ENCODE measurements at regions not wholly inside any gene's neighbourhood (a gene's known extent, or its start where the extent isn't known, plus 50 kb on each side); places are given as distances from the start of the nearest gene placed in this dataset.

DNA sequence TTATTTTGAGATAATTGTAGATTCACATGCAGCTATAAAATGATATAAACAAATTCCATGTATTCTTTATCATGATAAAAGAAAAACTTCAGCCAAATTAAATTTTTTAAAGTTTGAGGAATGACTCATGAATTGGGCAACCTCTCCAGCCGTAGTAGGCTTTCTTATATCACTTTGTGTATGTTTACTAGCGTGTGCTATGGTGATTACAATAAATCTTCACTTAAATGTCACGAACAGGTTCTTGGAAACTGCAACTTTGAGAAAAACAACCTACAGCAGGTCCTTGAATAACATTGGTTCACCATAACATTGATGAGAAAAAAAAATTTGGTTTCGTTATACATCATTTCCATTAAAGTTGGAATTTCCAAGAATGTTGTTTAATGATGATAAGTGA, 730.9 kb upstream of the TYRP1 start:
- TF ChIP-seq, protein P1, sequence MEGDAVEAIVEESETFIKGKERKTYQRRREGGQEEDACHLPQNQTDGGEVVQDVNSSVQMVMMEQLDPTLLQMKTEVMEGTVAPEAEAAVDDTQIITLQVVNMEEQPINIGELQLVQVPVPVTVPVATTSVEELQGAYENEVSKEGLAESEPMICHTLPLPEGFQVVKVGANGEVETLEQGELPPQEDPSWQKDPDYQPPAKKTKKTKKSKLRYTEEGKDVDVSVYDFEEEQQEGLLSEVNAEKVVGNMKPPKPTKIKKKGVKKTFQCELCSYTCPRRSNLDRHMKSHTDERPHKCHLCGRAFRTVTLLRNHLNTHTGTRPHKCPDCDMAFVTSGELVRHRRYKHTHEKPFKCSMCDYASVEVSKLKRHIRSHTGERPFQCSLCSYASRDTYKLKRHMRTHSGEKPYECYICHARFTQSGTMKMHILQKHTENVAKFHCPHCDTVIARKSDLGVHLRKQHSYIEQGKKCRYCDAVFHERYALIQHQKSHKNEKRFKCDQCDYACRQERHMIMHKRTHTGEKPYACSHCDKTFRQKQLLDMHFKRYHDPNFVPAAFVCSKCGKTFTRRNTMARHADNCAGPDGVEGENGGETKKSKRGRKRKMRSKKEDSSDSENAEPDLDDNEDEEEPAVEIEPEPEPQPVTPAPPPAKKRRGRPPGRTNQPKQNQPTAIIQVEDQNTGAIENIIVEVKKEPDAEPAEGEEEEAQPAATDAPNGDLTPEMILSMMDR (IDR thresholded peaks at IDR 0.05), result no peak

DNA sequence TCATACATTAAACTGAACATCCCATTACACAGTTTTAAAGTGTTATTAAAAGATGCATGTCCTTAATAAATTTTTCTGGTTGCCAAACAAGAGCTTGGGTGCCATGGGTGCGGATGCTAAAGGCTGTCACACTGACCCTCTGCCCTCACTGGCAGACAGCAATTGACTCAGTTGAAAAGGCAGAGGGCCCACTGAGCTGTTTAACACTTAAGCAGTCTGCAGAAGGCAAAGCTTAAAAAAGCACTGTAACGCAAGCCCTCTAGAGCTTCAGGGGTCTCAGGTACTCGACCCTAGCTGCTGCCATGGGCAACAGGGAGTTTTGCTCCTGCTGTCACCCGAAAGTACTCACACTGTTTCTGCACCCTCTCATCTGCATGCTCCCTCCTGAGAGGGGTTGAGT, 726.4 kb upstream of the TYRP1 start:
- TF ChIP-seq, protein P1 (IDR thresholded peaks at IDR 0.05), result no peak

DNA sequence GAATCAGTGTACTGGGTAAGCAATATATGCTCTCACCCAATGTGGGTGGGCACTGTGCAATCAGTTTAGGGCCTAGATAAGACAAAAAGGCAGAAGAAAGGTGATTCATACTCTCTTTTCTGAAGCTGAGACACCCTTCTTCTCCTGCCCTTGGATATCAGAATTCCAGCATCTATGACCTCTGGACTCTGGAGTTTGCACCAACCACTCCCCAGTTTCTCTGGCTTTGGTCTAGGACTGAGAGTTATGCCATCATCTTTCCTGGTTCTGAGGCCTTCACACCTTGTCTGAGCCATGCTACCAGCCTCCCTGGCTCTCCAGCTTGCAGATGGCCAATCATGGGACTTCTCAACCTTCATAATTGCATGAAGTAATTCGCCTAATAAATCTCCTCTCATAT, 724.6 kb upstream of the TYRP1 start:
- TF ChIP-seq, protein P1 (IDR thresholded peaks at IDR 0.05), result no peak

DNA sequence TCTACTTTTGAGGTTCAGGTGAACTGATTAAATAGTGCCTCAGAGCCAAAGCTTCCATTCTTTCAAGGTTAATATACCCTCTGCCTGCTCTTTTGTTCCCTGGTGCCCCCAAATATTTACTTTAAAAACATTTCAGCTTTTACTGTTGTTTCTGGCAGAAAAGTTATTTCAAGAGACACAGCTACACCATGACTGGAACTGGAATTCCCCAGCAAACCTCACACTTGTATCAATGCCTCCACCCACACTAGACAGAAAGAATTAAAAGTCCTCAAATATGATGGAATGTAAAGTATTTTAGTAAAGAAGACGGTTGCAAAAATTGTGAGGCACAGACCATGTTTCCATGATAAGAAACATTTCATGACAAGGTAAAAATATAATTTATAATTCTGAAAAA, 720.2 kb upstream of the TYRP1 start:
- TF ChIP-seq, protein P1 (IDR thresholded peaks at IDR 0.05), result no peak

DNA sequence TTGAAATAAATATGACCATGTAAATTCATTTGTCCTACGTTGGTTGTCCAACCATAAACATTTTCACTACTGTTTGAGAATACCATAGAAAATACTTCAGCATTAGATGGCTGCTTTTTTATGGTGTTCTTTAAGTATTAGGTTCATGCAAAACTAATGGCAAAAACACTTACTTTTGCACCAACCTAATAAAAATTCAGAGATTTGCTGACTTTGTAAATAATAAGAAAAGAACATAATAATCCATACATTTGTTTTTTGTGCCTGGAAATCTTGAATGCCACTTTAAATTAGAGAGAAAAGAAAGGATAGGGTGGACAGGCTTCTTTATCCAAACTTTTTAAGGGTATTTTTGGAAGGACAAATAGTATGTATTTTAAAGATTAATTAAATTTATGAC, 719.7 kb upstream of the TYRP1 start:
- TF ChIP-seq, protein P1 (IDR thresholded peaks at IDR 0.05), result no peak

DNA sequence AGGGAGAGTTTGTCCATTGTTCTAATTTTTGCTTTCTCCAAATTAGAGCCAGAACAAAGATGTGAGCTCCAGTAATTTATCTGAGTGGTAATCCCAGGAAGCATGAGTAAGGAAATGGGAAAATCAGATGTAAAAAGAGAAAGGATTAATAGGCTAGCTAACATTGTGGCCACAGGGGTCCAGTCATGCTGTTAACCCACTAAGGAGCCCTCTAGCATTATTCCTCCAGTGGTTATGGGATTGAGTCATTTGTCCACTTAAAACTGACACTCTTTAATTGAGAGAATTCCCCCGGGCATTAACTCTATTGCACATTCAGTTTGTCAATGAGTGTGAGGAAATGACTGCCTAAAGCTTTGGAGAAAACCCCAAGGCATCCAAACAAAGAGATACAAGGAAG, 700.3 kb upstream of the TYRP1 start:
- TF ChIP-seq, protein P1 (IDR thresholded peaks at IDR 0.05), result no peak

DNA sequence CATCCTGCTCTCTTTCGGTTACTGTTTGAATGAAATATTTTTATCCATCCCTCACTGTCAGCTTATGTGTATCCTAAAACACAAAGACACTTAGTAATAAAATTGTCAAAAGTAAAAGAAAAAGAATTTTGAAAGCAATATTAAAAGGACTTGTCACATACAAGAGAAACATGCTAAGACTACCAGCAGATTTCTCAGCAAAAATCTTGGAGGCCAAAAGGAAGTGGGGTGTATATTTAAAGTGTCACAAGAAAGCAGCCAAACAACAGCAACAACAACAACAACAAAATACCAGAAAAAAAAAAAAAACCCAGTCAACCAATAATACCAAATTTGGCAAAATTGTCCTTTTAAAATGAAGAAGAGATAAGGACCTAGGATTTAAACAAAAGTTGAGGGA, 678.7 kb upstream of the TYRP1 start:
- TF ChIP-seq, protein P1 (IDR thresholded peaks at IDR 0.05), result no peak

DNA sequence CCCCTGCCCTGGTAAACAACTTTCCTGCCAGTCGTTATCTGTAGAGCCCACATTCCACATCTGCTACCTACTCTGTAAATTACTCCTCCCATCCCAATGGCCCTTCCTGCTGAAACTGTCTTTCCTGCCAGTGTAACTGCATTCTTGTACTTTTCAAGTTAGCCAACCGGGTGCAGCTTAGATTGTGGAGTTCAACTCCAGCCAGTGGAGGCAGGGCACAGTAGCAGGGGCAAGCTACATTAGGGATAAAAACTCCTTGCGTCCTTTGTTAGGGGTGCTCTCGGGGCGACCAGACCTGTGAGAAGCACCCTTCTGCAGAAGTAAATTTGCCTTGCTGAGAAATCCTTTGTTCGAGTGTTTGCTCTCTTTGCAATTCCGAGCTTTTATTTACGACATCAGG, 639.0 kb upstream of the TYRP1 start:
- TF ChIP-seq, protein P1 (IDR thresholded peaks at IDR 0.05), result no peak
